H9 (cell line): ENCODE measurements at regions not wholly inside any gene's neighbourhood (a gene's known extent, or its start where the extent isn't known, plus 50 kb on each side); places are given as distances from the start of the nearest gene placed in this dataset.

Source experiments
- DNase-seq: peaks from one replicate; pipeline ENCODE4 v3.0.0-alpha.2; 2017
- H2AFZ ChIP-seq: one replicate; pipeline ENCODE4 v1.6.1; 2013; ENCODE audit warnings: mild to moderate bottlenecking, low read length, control low read depth, moderate library complexity
- H2AK5ac ChIP-seq: 2 replicates; pipeline ENCODE4 v1.6.1; 2013; ENCODE audit warnings: low read length, control low read depth, mixed read lengths; ENCODE audit not compliant: insufficient read length
- H2BK120ac ChIP-seq: one replicate; pipeline ENCODE4 v1.6.1; 2013; ENCODE audit warnings: low read depth, mild to moderate bottlenecking, low read length, control low read depth, inconsistent platforms; ENCODE audit not compliant: poor library complexity, severe bottlenecking
- H2BK12ac ChIP-seq: 2 replicates; pipeline ENCODE4 v1.6.1; 2013; ENCODE audit warnings: low read length, control low read depth, mixed read lengths, low read depth; ENCODE audit not compliant: insufficient read length
- H2BK15ac ChIP-seq: 2 replicates; pipeline ENCODE4 v1.6.1; 2013; ENCODE audit warnings: low read depth, low read length, control low read depth
- H2BK20ac ChIP-seq: one replicate; pipeline ENCODE4 v1.6.1; 2013; ENCODE audit warnings: low read depth, mild to moderate bottlenecking, low read length, control low read depth, inconsistent platforms; ENCODE audit not compliant: poor library complexity, severe bottlenecking
- H2BK5ac ChIP-seq: 2 replicates; pipeline ENCODE4 v1.6.1; 2013; ENCODE audit warnings: low read length, control low read depth, mixed read lengths; ENCODE audit not compliant: insufficient read length
- H3K14ac ChIP-seq: 2 replicates; pipeline ENCODE4 v1.6.1; 2013; ENCODE audit warnings: low read length, control low read depth; ENCODE audit not compliant: insufficient read depth
- H3K18ac ChIP-seq: 2 replicates; pipeline ENCODE4 v1.6.1; 2013; ENCODE audit warnings: low read depth, mild to moderate bottlenecking, mixed read lengths, low read length, control low read depth; ENCODE audit not compliant: insufficient read length
- H3K23ac ChIP-seq: 2 replicates; pipeline ENCODE4 v1.6.1; 2013; ENCODE audit warnings: low read length, control low read depth, mixed read lengths, low read depth; ENCODE audit not compliant: insufficient read length
- H3K23me2 ChIP-seq: 2 replicates; pipeline ENCODE4 v1.6.1; 2013; ENCODE audit warnings: low read depth, mild to moderate bottlenecking, mixed read lengths, low read length, control low read depth; ENCODE audit not compliant: insufficient read length, poor library complexity, severe bottlenecking
- H3K27ac ChIP-seq: 2 replicates; pipeline ENCODE4 v1.5.1; 2013; ENCODE audit warnings: low read length, control low read depth, mixed read lengths, low read depth; ENCODE audit not compliant: insufficient read length
- H3K27me3 ChIP-seq: 2 replicates; pipeline ENCODE4 v1.6.1; 2013; ENCODE audit warnings: low read length, control low read depth, inconsistent platforms; ENCODE audit not compliant: insufficient read depth
- H3K4ac ChIP-seq: 2 replicates; pipeline ENCODE4 v1.6.1; 2013; ENCODE audit warnings: low read depth, mild to moderate bottlenecking, control low read depth, inconsistent platforms, low read length, moderate library complexity
- H3K4me1 ChIP-seq: 2 replicates; pipeline ENCODE4 v1.6.1; 2013; ENCODE audit warnings: low read length, control low read depth, inconsistent platforms; ENCODE audit not compliant: insufficient read depth
- H3K4me2 ChIP-seq: 2 replicates; pipeline ENCODE4 v1.6.1; 2013; ENCODE audit warnings: low read length, control low read depth, mixed read lengths; ENCODE audit not compliant: insufficient read length, insufficient read depth
- H3K56ac ChIP-seq: 2 replicates; pipeline ENCODE4 v1.6.1; 2013; ENCODE audit warnings: low read depth, mild to moderate bottlenecking, mixed read lengths, low read length, control low read depth; ENCODE audit not compliant: insufficient read length
- H3K79me1 ChIP-seq: 2 replicates; pipeline ENCODE4 v1.6.1; 2013; ENCODE audit warnings: low read depth, mild to moderate bottlenecking, moderate library complexity, low read length, control low read depth, inconsistent platforms; ENCODE audit not compliant: insufficient read depth, poor library complexity, severe bottlenecking
- H3K79me2 ChIP-seq: 2 replicates; pipeline ENCODE4 v1.6.1; 2013; ENCODE audit warnings: low read length, control low read depth, inconsistent platforms; ENCODE audit not compliant: insufficient read depth
- H3K9ac ChIP-seq: 2 replicates; pipeline ENCODE4 v1.6.1; 2013; ENCODE audit warnings: low read length, control low read depth, mixed read lengths; ENCODE audit not compliant: insufficient read length; ENCODE audit errors: extremely low read depth
- H3K9me3 ChIP-seq: one replicate; pipeline ENCODE4 v1.6.1; 2013; ENCODE audit warnings: low read depth, low read length, inconsistent platforms; ENCODE audit not compliant: control insufficient read depth
- H3T11ph ChIP-seq: one replicate; pipeline ENCODE4 v1.6.1; 2013; ENCODE audit warnings: mild to moderate bottlenecking, low read length, control low read depth, inconsistent platforms
- H4K20me1 ChIP-seq: one replicate; pipeline ENCODE4 v1.6.1; 2013; ENCODE audit not compliant: control insufficient read depth, insufficient read length, insufficient read depth
- H4K5ac ChIP-seq: 2 replicates; pipeline ENCODE4 v1.6.1; 2013; ENCODE audit warnings: low read depth, mild to moderate bottlenecking, mixed read lengths, low read length, control low read depth; ENCODE audit not compliant: insufficient read length
- H4K8ac ChIP-seq: replicated peaks from 2 replicates; pipeline ENCODE4 v1.6.1; 2013; ENCODE audit warnings: low read length, control low read depth, mixed read lengths, low read depth; ENCODE audit not compliant: insufficient read length
- H4K91ac ChIP-seq: 2 replicates; pipeline ENCODE4 v1.6.1; 2013; ENCODE audit warnings: low read depth, mild to moderate bottlenecking, moderate library complexity, mixed read lengths, low read length, control low read depth; ENCODE audit not compliant: insufficient read length
- H3K27ac Mint-ChIP-seq, 3 experiments: 2 replicates in 2 of 3; 3 replicates in 1 of 3; pipeline ENCODE4 v1.8.0; 2020 to 2021; ENCODE audit warnings: mixed read lengths in 3 of 3, mild to moderate bottlenecking in 1 of 3, moderate library complexity in 1 of 3
- H3K27me3 Mint-ChIP-seq: 2 replicates; pipeline ENCODE4 v1.8.0; 2021; ENCODE audit warnings: low read depth, mild to moderate bottlenecking, moderate library complexity, mixed read lengths
- H3K36me3 Mint-ChIP-seq, 3 experiments: 2 replicates in 2 of 3; 3 replicates in 1 of 3; pipeline ENCODE4 v1.8.0; 2020 to 2021; ENCODE audit warnings: low read depth in 3 of 3, mixed read lengths in 3 of 3; ENCODE audit not compliant: insufficient read depth in 1 of 3
- H3K4me1 Mint-ChIP-seq, 2 experiments: 2 replicates each; pipeline ENCODE4 v1.8.0; 2020; ENCODE audit warnings: mixed read lengths in 2 of 2
- H3K4me3 Mint-ChIP-seq, 2 experiments: 2 replicates in 1 of 2; 3 replicates in 1 of 2; pipeline ENCODE4 v1.8.0; 2020 to 2021; ENCODE audit warnings: mild to moderate bottlenecking in 2 of 2, mixed read lengths in 2 of 2, moderate library complexity in 1 of 2
- H3K9me3 Mint-ChIP-seq, 2 experiments: 2 replicates in 1 of 2; 3 replicates in 1 of 2; pipeline ENCODE4 v1.8.0; 2020; ENCODE audit warnings: mild to moderate bottlenecking in 2 of 2, mixed read lengths in 2 of 2, moderate library complexity in 1 of 2
- WGBS: extraction: QIAGEN DNeasy Blood & Tissue Kit; methylation state at CpG from one replicate; pipeline ENCODE4 v1.1.7; 2013; ENCODE audit warnings: missing lambda C conversion rate, low lambda C conversion rate, mixed read lengths; ENCODE audit not compliant: insufficient read length; ENCODE audit errors: extremely low coverage; 5-methylcytosine and 5-hydroxymethylcytosine counted together
- TF ChIP-seq, protein P1 (sequence below): fragments of 200-600 bp; sonication (generic); conservative IDR thresholded peaks from 3 replicates; pipeline ENCODE4 v1.8.0; 2021; ENCODE audit warnings: antibody characterized with exemption, mild to moderate bottlenecking

DNA sequence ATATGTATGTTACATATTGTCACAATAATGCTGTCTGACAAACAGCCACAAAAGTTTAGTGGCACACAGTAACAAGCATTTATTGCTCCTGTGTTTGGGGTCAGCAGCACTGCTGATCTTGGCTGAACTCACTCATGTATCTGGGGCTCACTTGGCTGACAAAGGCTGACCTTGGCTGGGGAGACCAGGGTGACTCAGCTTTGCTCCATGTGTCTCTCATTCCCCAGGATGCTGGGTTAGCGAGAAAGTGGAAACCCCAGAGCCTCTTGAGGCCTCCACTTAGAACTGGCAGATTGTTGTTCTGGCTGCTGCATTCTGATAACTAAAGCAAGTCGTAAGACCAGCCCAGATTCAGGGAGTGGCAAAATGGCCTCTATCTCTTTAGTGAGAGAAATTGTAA lies 217.3 kb upstream of the HABP2 start:
- peaks cover 0 to 15% (median 3%) of the 10 kb centered on the region in 3 experiments; a peak in 4 of 7 replicates for H3K36me3 Mint-ChIP-seq
- Histone ChIP-seq H3K9me3 (no peaks in the 10 kb centered on the region), H3K79me1 (no peaks in the 10 kb centered on the region), H4K5ac (no peak overlapping the region), H3K27ac (no peak overlapping the region), H4K20me1 (no peaks in the 10 kb centered on the region), H3T11ph (no peak overlapping the region), H2BK120ac (no peak overlapping the region), H2BK20ac (no peak overlapping the region), H4K8ac (no peak overlapping the region), H3K23me2 (no peaks in the 10 kb centered on the region), H2BK15ac (no peak overlapping the region), H3K23ac (no peak overlapping the region), H2BK5ac (no peak overlapping the region), H3K4me1 (no peaks in the 10 kb centered on the region), H3K79me2 (no peaks in the 10 kb centered on the region), H3K4me2 (no peak overlapping the region), H3K27me3 (no peaks in the 10 kb centered on the region), H4K91ac (no peak overlapping the region), H3K14ac (no peak overlapping the region), H3K56ac (no peak overlapping the region), H2AFZ (no peak overlapping the region), H2AK5ac (no peak overlapping the region), H2BK12ac (no peak overlapping the region), H3K9ac (no peak overlapping the region), H3K4ac (no peak overlapping the region), H3K18ac (no peak overlapping the region)
- DNase-seq: no peak
- no CpG with 5 or more reads among the region's 2 CpGs for WGBS
- H3K9me3 Mint-ChIP-seq: peaks cover 8 to 13% of the 10 kb centered on the region in 2 experiments
- H3K27ac Mint-ChIP-seq: no peak overlapping the region
- H3K27me3 Mint-ChIP-seq: peaks cover 6% of the 10 kb centered on the region
- peaks cover 3 to 5% of the 10 kb centered on the region in 2 experiments; a peak in 2 of 4 replicates for H3K4me1 Mint-ChIP-seq
- TF ChIP-seq, protein P1, sequence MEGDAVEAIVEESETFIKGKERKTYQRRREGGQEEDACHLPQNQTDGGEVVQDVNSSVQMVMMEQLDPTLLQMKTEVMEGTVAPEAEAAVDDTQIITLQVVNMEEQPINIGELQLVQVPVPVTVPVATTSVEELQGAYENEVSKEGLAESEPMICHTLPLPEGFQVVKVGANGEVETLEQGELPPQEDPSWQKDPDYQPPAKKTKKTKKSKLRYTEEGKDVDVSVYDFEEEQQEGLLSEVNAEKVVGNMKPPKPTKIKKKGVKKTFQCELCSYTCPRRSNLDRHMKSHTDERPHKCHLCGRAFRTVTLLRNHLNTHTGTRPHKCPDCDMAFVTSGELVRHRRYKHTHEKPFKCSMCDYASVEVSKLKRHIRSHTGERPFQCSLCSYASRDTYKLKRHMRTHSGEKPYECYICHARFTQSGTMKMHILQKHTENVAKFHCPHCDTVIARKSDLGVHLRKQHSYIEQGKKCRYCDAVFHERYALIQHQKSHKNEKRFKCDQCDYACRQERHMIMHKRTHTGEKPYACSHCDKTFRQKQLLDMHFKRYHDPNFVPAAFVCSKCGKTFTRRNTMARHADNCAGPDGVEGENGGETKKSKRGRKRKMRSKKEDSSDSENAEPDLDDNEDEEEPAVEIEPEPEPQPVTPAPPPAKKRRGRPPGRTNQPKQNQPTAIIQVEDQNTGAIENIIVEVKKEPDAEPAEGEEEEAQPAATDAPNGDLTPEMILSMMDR: no peak
- no peak overlapping the region for H3K4me3 Mint-ChIP-seq
